ENCODE measurements at regions not wholly inside any gene's neighbourhood (a gene's known extent, or its start where the extent isn't known, plus 50 kb on each side); places are given as distances from the start of the nearest gene placed in this dataset.

DNA sequence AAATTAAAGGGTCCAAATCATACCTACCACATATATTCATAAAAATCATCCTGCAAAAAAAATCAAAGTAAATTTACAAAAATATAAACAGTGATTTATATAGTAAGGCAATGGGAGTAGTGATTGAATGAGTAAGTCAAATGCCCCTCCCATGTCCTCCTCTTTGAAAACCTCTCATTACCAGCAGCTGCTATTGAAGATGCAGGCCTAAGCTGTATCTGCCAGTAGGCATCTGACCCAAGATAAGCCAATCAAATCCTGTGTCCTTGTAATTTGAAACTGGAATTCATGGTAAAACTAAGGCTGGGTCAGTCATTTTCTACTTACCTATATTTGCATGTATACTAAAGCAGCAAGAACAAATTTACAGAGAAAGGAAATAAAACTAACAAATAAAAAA is 60.4 kb upstream of the POU1F1 start:
- TF ChIP-seq, protein P1, sequence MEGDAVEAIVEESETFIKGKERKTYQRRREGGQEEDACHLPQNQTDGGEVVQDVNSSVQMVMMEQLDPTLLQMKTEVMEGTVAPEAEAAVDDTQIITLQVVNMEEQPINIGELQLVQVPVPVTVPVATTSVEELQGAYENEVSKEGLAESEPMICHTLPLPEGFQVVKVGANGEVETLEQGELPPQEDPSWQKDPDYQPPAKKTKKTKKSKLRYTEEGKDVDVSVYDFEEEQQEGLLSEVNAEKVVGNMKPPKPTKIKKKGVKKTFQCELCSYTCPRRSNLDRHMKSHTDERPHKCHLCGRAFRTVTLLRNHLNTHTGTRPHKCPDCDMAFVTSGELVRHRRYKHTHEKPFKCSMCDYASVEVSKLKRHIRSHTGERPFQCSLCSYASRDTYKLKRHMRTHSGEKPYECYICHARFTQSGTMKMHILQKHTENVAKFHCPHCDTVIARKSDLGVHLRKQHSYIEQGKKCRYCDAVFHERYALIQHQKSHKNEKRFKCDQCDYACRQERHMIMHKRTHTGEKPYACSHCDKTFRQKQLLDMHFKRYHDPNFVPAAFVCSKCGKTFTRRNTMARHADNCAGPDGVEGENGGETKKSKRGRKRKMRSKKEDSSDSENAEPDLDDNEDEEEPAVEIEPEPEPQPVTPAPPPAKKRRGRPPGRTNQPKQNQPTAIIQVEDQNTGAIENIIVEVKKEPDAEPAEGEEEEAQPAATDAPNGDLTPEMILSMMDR (IDR thresholded peaks at IDR 0.05 in 4 of 5, conservative IDR thresholded peaks at IDR 0.05 in 1 of 5), result no peak
- no peak for TF ChIP-seq POLR2A (IDR thresholded peaks at IDR 0.05)

All from gastrocnemius medialis (tissue), 4 donors.